ENCODE measurements at regions not wholly inside any gene's neighbourhood (a gene's known extent, or its start where the extent isn't known, plus 50 kb on each side); places are given as distances from the start of the nearest gene placed in this dataset.

GRCh38 chr6:132961122-132961521 lies 146.8 kb downstream of the RPS12 start:
- Histone ChIP-seq H3K9me3 (replicated peaks; ENCODE audit: control insufficient read depth, insufficient read depth, low read length) (no peaks in the 10 kb centered on the region), H4K20me1 (replicated peaks; ENCODE audit: control insufficient read depth, extremely low read depth, insufficient read depth, low read length) (no peaks in the 10 kb centered on the region), H3K79me2 (ENCODE audit: control insufficient read depth, insufficient read depth, low read length) (no peaks in the 10 kb centered on the region), H3K4me1 (ENCODE audit: control insufficient read depth, extremely low read depth, insufficient read depth, low read length) (peaks cover 20% of the 10 kb centered on the region), H3K9ac (replicated peaks; ENCODE audit: extremely low read depth, insufficient read depth, low read length) (no peak overlapping the region), H2AFZ (ENCODE audit: low read depth, low read length) (no peak overlapping the region), H3K27me3 (ENCODE audit: control insufficient read depth in 2 of 2, insufficient read depth in 2 of 2, low read length in 2 of 2) (peaks cover 4 to 9% of the 10 kb centered on the region in 2 experiments), H3K27ac (ENCODE audit: insufficient read depth, low read depth, low read length) (no peak overlapping the region), H3K36me3 (ENCODE audit: control insufficient read depth in 2 of 2, extremely low read depth in 1 of 2, insufficient read depth in 2 of 2, low read length in 2 of 2) (no peaks in the 10 kb centered on the region), H3K4me2 (ENCODE audit: insufficient read depth, low read length) (no peak overlapping the region), H3K9me1 (replicated peaks; ENCODE audit: control insufficient read depth, extremely low read depth, insufficient read depth, low read length) (no peaks in the 10 kb centered on the region), H3K4me3 (replicated peaks in 1 of 3; ENCODE audit: insufficient read depth in 1 of 3, low read depth in 1 of 3, low read length in 3 of 3) (no peak overlapping the region)
- DNase-seq (ENCODE audit: low read depth, low spot score), result peak; percentile 38
- no TSS peak for BruUV-seq (replicated peaks)
- intact Hi-C loops (cut with micrococcal nuclease) (loop anchor here (1.0 to 5.0 kb wide), 5 partner anchors 129 to 956 kb away; partner anchors contain the start of gene RPS12), dilution Hi-C loops (cut with MboI; ENCODE audit: extremely low pct_ligation_motif_present, low sequenced_read_pairs) (no loop called here)
- POLR2A ChIA-PET, result no interaction called here
- CTCF ChIA-PET, result interaction anchor here (1.1 to 3.7 kb wide), 8 partner anchors 9 to 962 kb away, joined by 3 to 35 read pairs (median 16); no protein-coding TSS in a partner anchor
- no peak for FAIRE-seq
- TF ChIP-seq POLR2A (IDR thresholded peaks at IDR 0.05; ENCODE audit: low read depth, low read length) (no peak), EZH2 (IDR thresholded peaks at IDR 0.05; ENCODE audit: borderline replicate concordance, low read depth, low read length, severe bottlenecking) (no peak), JUN (IDR thresholded peaks at IDR 0.05; ENCODE audit: borderline replicate concordance, insufficient read depth, insufficient read length, low read depth) (no peak), FOS (IDR thresholded peaks at IDR 0.05; ENCODE audit: borderline replicate concordance, insufficient read depth, low read length) (no peak), GATA2 (IDR thresholded peaks at IDR 0.05; ENCODE audit: insufficient read depth, insufficient read length, low read depth, low read length) (no peak), MYC (IDR thresholded peaks at IDR 0.05; ENCODE audit: low read depth, low read length) (no peak), POLR2AphosphoS5 (IDR thresholded peaks at IDR 0.05; ENCODE audit: insufficient read depth, low read depth, low read length) (no peak), MAX (IDR thresholded peaks at IDR 0.05; ENCODE audit: insufficient read depth, insufficient read length) (no peak), CTCF (IDR thresholded peaks at IDR 0.05; ENCODE audit: extremely low read depth in 1 of 2, insufficient read depth in 1 of 2, low read depth in 1 of 2, low read length in 2 of 2) (no peak)

Measured in endothelial cell of umbilical vein (primary cell).